ENCODE measurements at regions not wholly inside any gene's neighbourhood (a gene's known extent, or its start where the extent isn't known, plus 50 kb on each side); places are given as distances from the start of the nearest gene placed in this dataset.

DNA sequence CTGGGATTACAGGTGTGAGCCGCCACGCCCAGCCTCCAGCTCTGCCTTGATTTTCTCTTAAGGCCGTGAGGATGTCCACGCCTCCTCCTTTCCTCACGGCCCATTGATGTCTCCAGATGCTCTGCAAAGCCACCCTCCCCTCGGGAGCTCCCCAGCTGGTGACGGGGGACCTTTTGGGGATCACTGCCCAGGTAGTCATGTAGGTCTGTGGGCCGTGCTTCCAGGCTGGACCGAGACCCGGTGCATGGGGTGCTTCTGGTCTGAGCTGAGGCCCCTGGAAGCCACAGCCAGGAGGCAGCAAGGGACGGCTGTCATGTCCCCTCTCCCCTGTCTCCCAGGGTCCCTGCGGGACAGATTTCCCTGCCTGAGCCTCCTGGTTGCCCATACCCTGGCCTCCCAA is 277.8 kb downstream of the SEC14L1 start:
- Histone ChIP-seq H3K36me3 (replicated peaks in 1 of 2; ENCODE audit: control insufficient read depth in 2 of 2, insufficient read depth in 2 of 2, low read length in 2 of 2) (peaks cover 0 to 18% of the 10 kb centered on the region in 2 donors), H2AK5ac (ENCODE audit: low read depth, low read length) (peak overlapping the region; percentile 93), H3K23ac (ENCODE audit: low read depth, low read length, poor library complexity) (peak overlapping the region; percentile 62), H3K18ac (ENCODE audit: low read length) (peak overlapping the region; percentile 90), H3K79me1 (ENCODE audit: low read depth, low read length) (peaks cover 16% of the 10 kb centered on the region), H2AFZ (ENCODE audit: low read length) (no peak overlapping the region), H4K8ac (ENCODE audit: low read depth, low read length) (no peak overlapping the region), H2BK5ac (ENCODE audit: low read length) (no peak overlapping the region), H2BK15ac (ENCODE audit: low read length) (peak overlapping the region; percentile 70), H3K4me1 (ENCODE audit: control insufficient read depth in 2 of 2, insufficient read depth in 1 of 2, low read depth in 1 of 2, low read length in 2 of 2) (peaks cover 36 to 41% of the 10 kb centered on the region in 2 donors), H2BK12ac (ENCODE audit: low read length) (no peak overlapping the region), H4K91ac (ENCODE audit: low read depth, low read length, poor library complexity) (no peak overlapping the region), H3K27me3 (ENCODE audit: control insufficient read depth in 3 of 3, insufficient read depth in 3 of 3, low read depth in 1 of 3, low read length in 3 of 3) (no peaks in the 10 kb centered on the region), H3K27ac (replicated peaks; ENCODE audit: low read length) (peak overlapping the region; percentile 39), H3K4me2 (ENCODE audit: insufficient read depth, low read length, poor library complexity, severe bottlenecking) (no peak overlapping the region), H3K9ac (ENCODE audit: low read depth, low read length, poor library complexity) (peak overlapping the region; percentile 50), H2BK120ac (ENCODE audit: low read depth, low read length) (no peak overlapping the region), H3K14ac (ENCODE audit: low read length) (no peak overlapping the region), H3K4ac (ENCODE audit: low read length) (no peak overlapping the region), H3K9me3 (replicated peaks in 1 of 2; ENCODE audit: control insufficient read depth in 2 of 2, insufficient read depth in 1 of 2, low read depth in 1 of 2, low read length in 2 of 2) (no peaks in the 10 kb centered on the region), H3K4me3 (ENCODE audit: low read length in 2 of 2) (no peak overlapping the region)
- DNase-seq (ENCODE audit: low spot score): no peak
- WGBS, 2 donors (ENCODE audit: extremely low coverage in 2 of 2, insufficient read length in 2 of 2, insufficient replicate concordance in 1 of 2): no CpG with 5 or more reads among the region's 12 CpGs

DNA sequence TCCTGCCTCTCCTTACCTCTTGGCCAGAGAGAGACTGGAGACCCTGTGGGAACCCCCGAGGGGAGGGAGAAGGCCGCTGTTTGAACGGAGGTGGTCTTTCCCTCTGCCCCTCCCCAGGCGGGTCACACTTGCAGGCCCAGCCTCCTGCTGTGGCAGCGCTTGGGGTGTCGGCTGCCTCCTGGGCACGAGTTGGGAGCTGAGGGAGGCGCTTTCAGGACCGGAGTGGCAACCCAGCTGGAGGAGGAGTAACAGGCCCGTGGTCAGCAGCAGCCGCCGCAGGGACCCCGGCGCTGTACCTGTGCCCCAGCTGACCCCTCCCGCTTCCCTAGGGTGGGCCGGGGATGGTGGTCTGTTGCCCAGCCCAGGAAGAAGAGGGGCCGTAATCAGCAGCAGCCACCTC is 278.3 kb downstream of the SEC14L1 start:
- H2BK5ac ChIP-seq (ENCODE audit: low read length): peak overlapping the region; percentile 55
- H3K23ac ChIP-seq (ENCODE audit: low read depth, low read length, poor library complexity): no peak overlapping the region
- H4K91ac ChIP-seq (ENCODE audit: low read depth, low read length, poor library complexity): no peak overlapping the region
- no peak overlapping the region for H3K4me3 ChIP-seq (ENCODE audit: low read length in 2 of 2)
- H3K4ac ChIP-seq (ENCODE audit: low read length): no peak overlapping the region
- H2BK15ac ChIP-seq (ENCODE audit: low read length): peak overlapping the region; percentile 70
- H4K8ac ChIP-seq (ENCODE audit: low read depth, low read length): no peak overlapping the region
- H3K9me3 ChIP-seq (replicated peaks in 1 of 2; ENCODE audit: control insufficient read depth in 2 of 2, insufficient read depth in 1 of 2, low read depth in 1 of 2, low read length in 2 of 2): no peaks in the 10 kb centered on the region
- no peak overlapping the region for H3K4me2 ChIP-seq (ENCODE audit: insufficient read depth, low read length, poor library complexity, severe bottlenecking)
- H3K4me1 ChIP-seq (ENCODE audit: control insufficient read depth in 2 of 2, insufficient read depth in 1 of 2, low read depth in 1 of 2, low read length in 2 of 2): peaks cover 40 to 41% of the 10 kb centered on the region in 2 donors
- no peaks in the 10 kb centered on the region for H3K27me3 ChIP-seq (ENCODE audit: control insufficient read depth in 3 of 3, insufficient read depth in 3 of 3, low read depth in 1 of 3, low read length in 3 of 3)
- peaks cover 0 to 18% of the 10 kb centered on the region in 2 donors for H3K36me3 ChIP-seq (replicated peaks in 1 of 2; ENCODE audit: control insufficient read depth in 2 of 2, insufficient read depth in 2 of 2, low read length in 2 of 2)
- peak overlapping the region; percentile 50 for H3K9ac ChIP-seq (ENCODE audit: low read depth, low read length, poor library complexity)
- H3K14ac ChIP-seq (ENCODE audit: low read length): no peak overlapping the region
- no peak for DNase-seq (ENCODE audit: low spot score)
- no peak overlapping the region for H2BK120ac ChIP-seq (ENCODE audit: low read depth, low read length)
- H3K27ac ChIP-seq (replicated peaks; ENCODE audit: low read length): peak overlapping the region; percentile 39
- H3K18ac ChIP-seq (ENCODE audit: low read length): peak overlapping the region; percentile 90
- peaks cover 18% of the 10 kb centered on the region for H3K79me1 ChIP-seq (ENCODE audit: low read depth, low read length)
- peak overlapping the region; percentile 55 for H2AFZ ChIP-seq (ENCODE audit: low read length)
- no CpG with 5 or more reads among the region's 17 CpGs for WGBS, 2 donors (ENCODE audit: extremely low coverage in 2 of 2, insufficient read length in 2 of 2, insufficient replicate concordance in 1 of 2)
- H2BK12ac ChIP-seq (ENCODE audit: low read length): no peak overlapping the region
- peak overlapping the region; percentile 93 for H2AK5ac ChIP-seq (ENCODE audit: low read depth, low read length)

DNA sequence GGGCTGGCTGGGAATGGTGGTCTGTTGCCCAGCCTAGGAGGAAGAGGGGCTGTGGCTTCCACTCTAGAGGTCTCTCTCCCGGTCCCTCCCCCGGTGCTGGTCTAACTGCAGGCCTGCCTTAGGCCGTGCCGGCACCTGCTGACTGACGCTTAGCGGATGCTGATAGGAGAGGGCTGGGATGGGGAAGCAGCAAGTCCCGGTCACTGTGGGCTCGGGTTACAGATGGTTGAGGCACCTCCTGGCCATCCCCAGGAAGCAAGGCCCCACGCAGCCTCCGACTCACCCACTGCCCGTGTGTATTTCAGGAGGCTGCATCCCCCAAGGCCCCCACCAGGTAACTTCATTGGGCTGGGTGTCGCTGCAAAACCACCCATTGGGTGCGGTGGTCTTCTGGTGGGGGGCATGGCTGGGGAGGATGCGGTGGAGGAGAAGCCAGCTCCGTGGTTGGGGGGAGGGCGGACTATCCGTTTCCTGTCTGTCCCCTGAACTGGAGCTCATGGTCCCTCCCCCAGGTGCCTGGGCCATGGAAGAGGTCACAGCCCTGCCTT is 278.9 kb downstream of the SEC14L1 start:
- Histone ChIP-seq H3K9me3 (replicated peaks in 1 of 2; ENCODE audit: control insufficient read depth in 2 of 2, insufficient read depth in 1 of 2, low read depth in 1 of 2, low read length in 2 of 2) (no peaks in the 10 kb centered on the region), H2BK5ac (ENCODE audit: low read length) (peak overlapping the region; percentile 55), H3K18ac (ENCODE audit: low read length) (peak overlapping the region; percentile 90), H3K4ac (ENCODE audit: low read length) (peak overlapping the region; percentile 59), H3K9ac (ENCODE audit: low read depth, low read length, poor library complexity) (no peak overlapping the region), H3K36me3 (replicated peaks in 1 of 2; ENCODE audit: control insufficient read depth in 2 of 2, insufficient read depth in 2 of 2, low read length in 2 of 2) (peaks cover 0 to 18% of the 10 kb centered on the region in 2 donors), H3K27ac (replicated peaks; ENCODE audit: low read length) (peak overlapping the region; percentile 39), H2AFZ (ENCODE audit: low read length) (peak overlapping the region; percentile 55), H3K23ac (ENCODE audit: low read depth, low read length, poor library complexity) (peak overlapping the region; percentile 8), H3K27me3 (ENCODE audit: control insufficient read depth in 3 of 3, insufficient read depth in 3 of 3, low read depth in 1 of 3, low read length in 3 of 3) (no peaks in the 10 kb centered on the region), H3K14ac (ENCODE audit: low read length) (no peak overlapping the region), H2BK15ac (ENCODE audit: low read length) (peak overlapping the region; percentile 70), H2BK120ac (ENCODE audit: low read depth, low read length) (peak overlapping the region; percentile 23), H3K4me1 (ENCODE audit: control insufficient read depth in 2 of 2, insufficient read depth in 1 of 2, low read depth in 1 of 2, low read length in 2 of 2) (peaks cover 41 to 42% of the 10 kb centered on the region in 2 donors), H4K91ac (ENCODE audit: low read depth, low read length, poor library complexity) (no peak overlapping the region), H3K4me3 (ENCODE audit: low read length in 2 of 2) (no peak overlapping the region), H2AK5ac (ENCODE audit: low read depth, low read length) (peak overlapping the region; percentile 93), H4K8ac (ENCODE audit: low read depth, low read length) (no peak overlapping the region), H2BK12ac (ENCODE audit: low read length) (no peak overlapping the region), H3K79me1 (ENCODE audit: low read depth, low read length) (peaks cover 22% of the 10 kb centered on the region), H3K4me2 (ENCODE audit: insufficient read depth, low read length, poor library complexity, severe bottlenecking) (peak overlapping the region; percentile 13)
- no peak for DNase-seq (ENCODE audit: low spot score)
- WGBS, 2 donors (ENCODE audit: extremely low coverage in 2 of 2, insufficient read length in 2 of 2, insufficient replicate concordance in 1 of 2): no CpG with 5 or more reads among the region's 17 CpGs

DNA sequence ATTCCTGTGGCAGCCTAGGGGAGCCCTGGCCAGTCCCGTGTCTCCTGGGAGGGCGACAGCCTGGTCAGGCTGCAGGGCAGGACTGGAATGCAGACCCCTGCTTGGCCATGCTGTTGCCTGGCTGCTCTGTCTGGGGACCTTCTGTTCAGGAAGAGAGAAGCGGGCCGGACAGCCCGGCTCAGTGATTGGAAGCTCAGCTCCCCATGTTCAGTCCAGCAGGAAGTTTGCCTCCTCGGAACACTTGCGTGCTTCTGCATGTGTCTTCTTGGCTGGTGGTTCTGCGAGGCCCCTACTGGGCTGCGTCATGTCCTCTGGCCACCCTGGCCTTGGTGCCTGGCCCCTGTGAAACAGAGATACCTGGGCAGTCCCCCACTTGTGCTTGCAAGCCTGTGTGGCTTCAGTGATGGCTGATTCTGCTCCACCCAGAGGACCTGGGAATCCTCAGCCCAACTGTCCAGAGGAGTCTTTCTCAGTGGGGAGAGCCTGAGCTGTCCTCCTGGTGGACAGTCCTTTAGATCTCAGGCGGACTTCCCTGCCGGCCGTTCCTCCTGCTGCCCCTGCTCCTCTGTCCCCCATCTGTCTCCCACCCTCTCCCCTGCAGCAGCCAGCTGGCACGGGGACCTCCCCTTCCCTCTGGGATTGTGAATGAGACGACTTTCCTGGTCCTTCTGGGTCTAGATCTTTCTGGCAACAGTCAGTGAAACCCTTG is 279.5 kb downstream of the SEC14L1 start:
- Histone ChIP-seq H3K36me3 (replicated peaks in 1 of 2; ENCODE audit: control insufficient read depth in 2 of 2, insufficient read depth in 2 of 2, low read length in 2 of 2) (peaks cover 0 to 18% of the 10 kb centered on the region in 2 donors), H4K91ac (ENCODE audit: low read depth, low read length, poor library complexity) (no peak overlapping the region), H4K8ac (ENCODE audit: low read depth, low read length) (no peak overlapping the region), H3K23ac (ENCODE audit: low read depth, low read length, poor library complexity) (peak overlapping the region; percentile 8), H3K14ac (ENCODE audit: low read length) (no peak overlapping the region), H3K27ac (replicated peaks; ENCODE audit: low read length) (peak overlapping the region; percentile 39), H2AFZ (ENCODE audit: low read length) (no peak overlapping the region), H3K4me3 (ENCODE audit: low read length in 2 of 2) (no peak overlapping the region), H2AK5ac (ENCODE audit: low read depth, low read length) (peak overlapping the region; percentile 59), H3K4me2 (ENCODE audit: insufficient read depth, low read length, poor library complexity, severe bottlenecking) (no peak overlapping the region), H2BK15ac (ENCODE audit: low read length) (peak overlapping the region; percentile 52), H3K18ac (ENCODE audit: low read length) (peak overlapping the region; percentile 9), H3K79me1 (ENCODE audit: low read depth, low read length) (peaks cover 19% of the 10 kb centered on the region), H2BK12ac (ENCODE audit: low read length) (no peak overlapping the region), H2BK5ac (ENCODE audit: low read length) (peak overlapping the region; percentile 55), H2BK120ac (ENCODE audit: low read depth, low read length) (peak overlapping the region; percentile 23), H3K4ac (ENCODE audit: low read length) (peak overlapping the region; percentile 59), H3K9ac (ENCODE audit: low read depth, low read length, poor library complexity) (no peak overlapping the region), H3K9me3 (replicated peaks in 1 of 2; ENCODE audit: control insufficient read depth in 2 of 2, insufficient read depth in 1 of 2, low read depth in 1 of 2, low read length in 2 of 2) (no peaks in the 10 kb centered on the region), H3K27me3 (ENCODE audit: control insufficient read depth in 3 of 3, insufficient read depth in 3 of 3, low read depth in 1 of 3, low read length in 3 of 3) (no peaks in the 10 kb centered on the region), H3K4me1 (ENCODE audit: control insufficient read depth in 2 of 2, insufficient read depth in 1 of 2, low read depth in 1 of 2, low read length in 2 of 2) (peaks cover 43 to 47% of the 10 kb centered on the region in 2 donors)
- DNase-seq (ENCODE audit: low spot score): no peak
- WGBS, 2 donors (ENCODE audit: extremely low coverage in 2 of 2, insufficient read length in 2 of 2, insufficient replicate concordance in 1 of 2): no CpG with 5 or more reads among the region's 14 CpGs
